ENCODE measurements at regions not wholly inside any gene's neighbourhood (a gene's known extent, or its start where the extent isn't known, plus 50 kb on each side); places are given as distances from the start of the nearest gene placed in this dataset.

DNA sequence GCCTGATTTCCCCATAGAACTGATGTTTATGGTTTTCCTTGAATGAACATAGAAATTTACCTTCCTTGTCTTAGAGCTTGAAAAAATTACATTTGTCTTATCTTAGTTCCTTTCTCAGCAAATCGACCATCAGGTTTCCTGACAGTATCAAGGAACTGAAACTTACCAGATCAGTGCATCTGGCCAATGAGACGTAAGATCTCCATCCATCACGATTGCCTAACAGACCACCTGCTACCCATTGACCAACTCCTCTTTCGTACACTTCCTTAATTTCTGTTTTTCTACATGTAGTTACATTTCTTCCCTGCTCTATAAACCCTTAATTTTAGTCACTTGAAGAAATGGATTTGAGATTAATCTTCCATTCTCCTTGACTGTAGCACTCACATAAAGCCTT, 57.4 kb upstream of the TMPRSS15 start:
- Histone ChIP-seq H3K27me3 (ENCODE audit: control insufficient read depth, insufficient read depth, low read length) (no peaks in the 10 kb centered on the region), H3K4me2 (ENCODE audit: low read length) (no peak overlapping the region), H3K9ac (ENCODE audit: low read depth, low read length) (no peak overlapping the region), H3K4me3 (ENCODE audit: low read length) (no peak overlapping the region), H3K4me1 (ENCODE audit: control insufficient read depth, insufficient read depth, low read length) (no peaks in the 10 kb centered on the region), H3K36me3 (ENCODE audit: insufficient read depth, low read length) (no peaks in the 10 kb centered on the region), H3K9me3 (replicated peaks; ENCODE audit: low read length) (no peaks in the 10 kb centered on the region)

DNA sequence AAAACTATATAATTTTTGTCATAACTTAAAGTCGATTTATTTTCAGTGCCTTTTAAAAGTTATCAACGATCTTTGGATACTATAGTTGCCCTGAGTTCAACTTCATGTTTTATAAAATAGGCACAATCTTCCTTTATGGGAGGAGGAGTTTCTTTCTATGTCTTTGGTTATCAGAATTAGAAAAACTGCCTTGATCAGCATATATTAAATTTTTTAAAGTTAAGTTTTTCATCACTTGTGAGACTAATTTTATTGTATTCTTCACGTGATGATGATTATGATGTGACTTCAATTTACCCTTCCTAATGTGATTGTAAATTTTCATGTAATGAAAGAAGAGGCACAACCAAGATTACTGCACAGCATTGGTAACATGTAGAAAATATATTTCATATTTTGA, 58.2 kb upstream of the TMPRSS15 start:
- H3K4me3 ChIP-seq (ENCODE audit: low read length) = no peak overlapping the region
- H3K36me3 ChIP-seq (ENCODE audit: insufficient read depth, low read length) = no peaks in the 10 kb centered on the region
- H3K4me1 ChIP-seq (ENCODE audit: control insufficient read depth, insufficient read depth, low read length) = no peaks in the 10 kb centered on the region
- no peaks in the 10 kb centered on the region for H3K9me3 ChIP-seq (replicated peaks; ENCODE audit: low read length)
- H3K4me2 ChIP-seq (ENCODE audit: low read length) = no peak overlapping the region
- H3K9ac ChIP-seq (ENCODE audit: low read depth, low read length) = no peak overlapping the region
- no peaks in the 10 kb centered on the region for H3K27me3 ChIP-seq (ENCODE audit: control insufficient read depth, insufficient read depth, low read length)

DNA sequence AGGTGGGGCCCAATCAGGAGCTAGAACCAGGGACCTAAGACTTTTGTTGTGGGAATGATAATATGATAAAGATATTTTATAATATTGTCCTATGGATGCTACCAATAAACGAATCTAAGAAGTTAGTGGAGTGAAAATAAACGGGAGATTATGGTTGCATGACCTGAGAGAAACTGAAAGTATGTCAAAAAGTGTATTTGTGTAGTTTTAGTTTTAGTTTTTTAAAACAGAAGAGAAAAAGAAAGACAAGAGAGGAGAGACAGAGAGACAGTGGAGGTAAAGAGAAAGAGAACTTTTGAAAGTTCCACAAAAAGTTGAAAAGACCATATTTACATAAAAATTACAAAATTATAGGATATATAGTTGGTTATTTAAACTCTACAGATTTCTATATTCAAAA, 64.1 kb upstream of the TMPRSS15 start:
- Histone ChIP-seq H3K4me1 (ENCODE audit: control insufficient read depth, insufficient read depth, low read length) (peaks cover 8% of the 10 kb centered on the region), H3K27me3 (ENCODE audit: control insufficient read depth, insufficient read depth, low read length) (no peaks in the 10 kb centered on the region), H3K9me3 (replicated peaks; ENCODE audit: low read length) (no peaks in the 10 kb centered on the region), H3K9ac (ENCODE audit: low read depth, low read length) (no peak overlapping the region), H3K4me3 (ENCODE audit: low read length) (no peak overlapping the region), H3K4me2 (ENCODE audit: low read length) (no peak overlapping the region), H3K36me3 (ENCODE audit: insufficient read depth, low read length) (no peaks in the 10 kb centered on the region)

DNA sequence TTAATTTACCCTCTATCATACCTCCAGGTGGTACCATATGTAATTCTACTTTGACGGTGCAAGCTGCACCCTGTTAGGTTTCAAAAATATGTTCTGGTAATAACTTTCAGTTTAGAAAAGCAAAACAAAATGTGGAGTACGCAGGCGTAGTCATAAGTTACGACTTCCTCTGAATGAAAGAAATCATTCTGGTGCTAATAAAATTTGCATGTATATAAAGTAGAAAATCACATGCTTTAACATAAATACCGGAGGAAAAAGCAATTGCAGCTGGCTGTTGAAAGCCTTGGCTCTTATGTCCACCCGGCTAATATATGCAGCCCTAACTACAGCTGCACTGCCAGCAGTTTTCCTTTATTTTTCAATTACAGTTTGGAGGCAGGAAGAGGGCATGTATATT, 65.2 kb upstream of the TMPRSS15 start:
- Histone ChIP-seq H3K9ac (ENCODE audit: low read depth, low read length) (peak overlapping the region; percentile 23), H3K4me2 (ENCODE audit: low read length) (peak overlapping the region; percentile 67), H3K27me3 (ENCODE audit: control insufficient read depth, insufficient read depth, low read length) (no peaks in the 10 kb centered on the region), H3K36me3 (ENCODE audit: insufficient read depth, low read length) (no peaks in the 10 kb centered on the region), H3K4me1 (ENCODE audit: control insufficient read depth, insufficient read depth, low read length) (peaks cover 8% of the 10 kb centered on the region), H3K9me3 (replicated peaks; ENCODE audit: low read length) (no peaks in the 10 kb centered on the region), H3K4me3 (ENCODE audit: low read length) (peak overlapping the region; percentile 55)

DNA sequence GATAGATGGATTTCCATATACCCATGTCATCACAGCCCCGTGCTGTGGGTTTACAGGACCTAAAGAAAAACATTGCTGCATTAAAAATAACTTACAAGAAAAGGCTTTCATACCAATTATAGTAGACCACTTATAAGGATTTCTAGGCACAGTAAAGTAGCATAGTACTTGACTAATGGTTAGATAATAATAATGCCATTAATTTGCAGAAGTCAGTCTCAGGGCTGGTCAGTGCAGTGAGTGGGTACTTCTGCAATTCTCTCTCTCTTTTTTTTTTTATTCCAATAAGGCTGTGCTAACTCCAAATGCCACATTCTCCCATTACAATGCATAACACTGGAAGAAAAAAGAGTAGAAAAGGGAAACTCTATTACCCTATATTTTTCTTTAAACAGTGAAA, 73.1 kb upstream of the TMPRSS15 start:
- Histone ChIP-seq H3K4me2 (ENCODE audit: low read length) (no peak overlapping the region), H3K4me1 (ENCODE audit: control insufficient read depth, insufficient read depth, low read length) (no peaks in the 10 kb centered on the region), H3K27me3 (ENCODE audit: control insufficient read depth, insufficient read depth, low read length) (no peaks in the 10 kb centered on the region), H3K4me3 (ENCODE audit: low read length) (no peak overlapping the region), H3K9me3 (replicated peaks; ENCODE audit: low read length) (no peaks in the 10 kb centered on the region), H3K36me3 (ENCODE audit: insufficient read depth, low read length) (no peaks in the 10 kb centered on the region), H3K9ac (ENCODE audit: low read depth, low read length) (no peak overlapping the region)

DNA sequence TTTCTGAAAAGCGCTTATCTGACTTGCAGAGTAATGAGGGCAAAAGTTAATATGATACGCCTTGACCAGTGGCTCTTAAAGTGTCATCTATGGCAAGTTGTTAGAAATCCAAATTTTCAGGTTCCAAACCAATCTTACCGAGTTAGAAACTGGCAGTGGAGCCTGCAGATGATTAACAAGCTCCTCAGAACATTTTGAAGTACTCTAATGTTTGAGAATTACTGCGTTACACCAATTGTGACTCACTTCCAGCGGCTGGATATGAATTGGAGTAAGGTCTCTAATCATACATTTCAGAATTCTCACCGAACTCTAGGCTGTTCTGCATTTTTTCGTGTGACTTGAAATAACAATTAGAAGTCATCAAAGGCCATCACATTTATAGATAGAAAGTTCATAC, 73.5 kb upstream of the TMPRSS15 start:
- Histone ChIP-seq H3K4me3 (ENCODE audit: low read length) (no peak overlapping the region), H3K4me1 (ENCODE audit: control insufficient read depth, insufficient read depth, low read length) (no peaks in the 10 kb centered on the region), H3K9ac (ENCODE audit: low read depth, low read length) (no peak overlapping the region), H3K9me3 (replicated peaks; ENCODE audit: low read length) (no peaks in the 10 kb centered on the region), H3K27me3 (ENCODE audit: control insufficient read depth, insufficient read depth, low read length) (no peaks in the 10 kb centered on the region), H3K4me2 (ENCODE audit: low read length) (no peak overlapping the region), H3K36me3 (ENCODE audit: insufficient read depth, low read length) (no peaks in the 10 kb centered on the region)

DNA sequence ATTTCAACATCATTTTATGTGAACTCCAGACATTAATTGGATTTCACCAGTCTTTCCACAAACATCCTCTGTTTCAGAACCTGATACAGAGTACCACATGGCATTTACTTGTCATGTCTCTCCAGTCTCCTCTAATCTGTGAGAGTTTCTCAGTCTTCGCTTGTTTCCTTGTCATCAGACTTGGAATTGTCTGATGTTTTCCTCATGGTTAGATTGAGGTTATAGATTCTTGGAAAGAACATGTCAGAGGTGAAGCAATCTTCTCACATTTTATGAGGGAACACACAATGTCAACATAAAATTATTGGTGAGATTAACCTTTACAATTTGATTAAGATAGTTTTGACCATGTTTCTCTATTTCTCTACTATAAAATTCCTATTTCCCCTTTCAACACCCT, 74.9 kb upstream of the TMPRSS15 start:
- H3K9ac ChIP-seq (ENCODE audit: low read depth, low read length) = no peak overlapping the region
- H3K9me3 ChIP-seq (replicated peaks; ENCODE audit: low read length) = no peaks in the 10 kb centered on the region
- no peak overlapping the region for H3K4me3 ChIP-seq (ENCODE audit: low read length)
- H3K4me1 ChIP-seq (ENCODE audit: control insufficient read depth, insufficient read depth, low read length) = no peaks in the 10 kb centered on the region
- no peak overlapping the region for H3K4me2 ChIP-seq (ENCODE audit: low read length)
- no peaks in the 10 kb centered on the region for H3K36me3 ChIP-seq (ENCODE audit: insufficient read depth, low read length)
- no peaks in the 10 kb centered on the region for H3K27me3 ChIP-seq (ENCODE audit: control insufficient read depth, insufficient read depth, low read length)

DNA sequence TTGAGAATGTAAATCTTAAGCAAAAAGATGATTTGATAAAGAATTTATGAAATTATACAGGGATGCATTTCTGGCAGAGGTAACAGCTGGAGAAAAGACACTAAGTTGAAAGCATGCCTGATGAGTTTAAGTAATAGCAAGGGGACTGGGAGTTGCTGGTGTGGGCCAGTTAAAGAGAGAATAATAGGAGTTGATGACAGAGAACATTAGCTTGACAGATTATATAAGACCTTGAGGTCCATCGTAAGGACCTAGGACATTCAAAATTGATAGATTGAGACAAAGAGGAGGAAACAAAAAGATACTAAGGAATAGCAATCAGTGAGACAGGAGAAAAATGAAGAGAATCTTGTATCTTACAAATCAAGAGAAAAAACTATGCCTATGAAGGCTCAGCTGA, 84.7 kb upstream of the TMPRSS15 start:
- H3K36me3 ChIP-seq (ENCODE audit: insufficient read depth, low read length) = no peaks in the 10 kb centered on the region
- H3K9ac ChIP-seq (ENCODE audit: low read depth, low read length) = no peak overlapping the region
- no peaks in the 10 kb centered on the region for H3K27me3 ChIP-seq (ENCODE audit: control insufficient read depth, insufficient read depth, low read length)
- H3K4me3 ChIP-seq (ENCODE audit: low read length) = no peak overlapping the region
- no peaks in the 10 kb centered on the region for H3K4me1 ChIP-seq (ENCODE audit: control insufficient read depth, insufficient read depth, low read length)
- H3K9me3 ChIP-seq (replicated peaks; ENCODE audit: low read length) = no peaks in the 10 kb centered on the region
- H3K4me2 ChIP-seq (ENCODE audit: low read length) = no peak overlapping the region

DNA sequence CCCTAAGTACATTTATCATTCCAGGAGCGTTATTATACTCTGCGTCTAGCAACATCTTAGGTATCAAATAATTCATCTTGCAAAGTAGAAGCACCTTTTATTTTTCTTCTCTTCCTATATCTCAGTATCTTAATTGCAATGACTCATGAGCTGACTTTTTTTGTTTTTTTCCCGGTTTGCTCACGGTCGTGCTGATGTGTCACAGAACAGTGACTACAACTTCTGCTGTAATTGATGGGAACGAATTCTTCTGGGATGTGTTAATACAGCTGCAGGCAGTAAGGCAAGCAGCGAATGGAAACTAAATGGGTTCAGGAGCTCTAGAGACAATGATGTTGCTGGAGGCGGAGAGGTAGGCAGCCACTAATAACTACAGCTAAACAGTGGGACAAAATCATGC, 89.8 kb upstream of the TMPRSS15 start:
- H3K4me3 ChIP-seq (ENCODE audit: low read length) = no peak overlapping the region
- no peaks in the 10 kb centered on the region for H3K27me3 ChIP-seq (ENCODE audit: control insufficient read depth, insufficient read depth, low read length)
- H3K9ac ChIP-seq (ENCODE audit: low read depth, low read length) = no peak overlapping the region
- H3K4me1 ChIP-seq (ENCODE audit: control insufficient read depth, insufficient read depth, low read length) = peaks cover 3% of the 10 kb centered on the region
- H3K4me2 ChIP-seq (ENCODE audit: low read length) = peak overlapping the region; percentile 11
- H3K9me3 ChIP-seq (replicated peaks; ENCODE audit: low read length) = no peaks in the 10 kb centered on the region
- H3K36me3 ChIP-seq (ENCODE audit: insufficient read depth, low read length) = no peaks in the 10 kb centered on the region

DNA sequence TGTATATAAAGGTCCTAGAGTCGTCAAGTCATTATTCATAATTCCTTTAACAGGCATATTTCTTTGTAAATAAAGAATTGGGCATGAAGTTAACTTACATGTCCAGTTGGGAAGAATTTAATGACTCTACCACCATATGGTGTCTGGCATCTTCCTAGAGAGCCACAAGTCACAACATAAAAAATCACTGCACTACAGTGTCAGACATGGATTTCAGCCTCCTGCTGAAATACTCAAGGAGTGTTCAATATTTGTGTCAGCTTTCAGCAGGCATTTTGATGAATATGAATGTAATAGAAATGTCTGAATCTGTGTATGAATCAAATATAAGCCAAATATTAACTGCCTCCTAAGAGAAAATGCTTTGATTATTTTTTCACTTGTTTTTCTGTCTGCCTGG, 91.9 kb upstream of the TMPRSS15 start:
- Histone ChIP-seq H3K4me3 (ENCODE audit: low read length) (no peak overlapping the region), H3K4me1 (ENCODE audit: control insufficient read depth, insufficient read depth, low read length) (peaks cover 3% of the 10 kb centered on the region), H3K27me3 (ENCODE audit: control insufficient read depth, insufficient read depth, low read length) (no peaks in the 10 kb centered on the region), H3K36me3 (ENCODE audit: insufficient read depth, low read length) (no peaks in the 10 kb centered on the region), H3K4me2 (ENCODE audit: low read length) (no peak overlapping the region), H3K9ac (ENCODE audit: low read depth, low read length) (no peak overlapping the region), H3K9me3 (replicated peaks; ENCODE audit: low read length) (no peaks in the 10 kb centered on the region)

DNA sequence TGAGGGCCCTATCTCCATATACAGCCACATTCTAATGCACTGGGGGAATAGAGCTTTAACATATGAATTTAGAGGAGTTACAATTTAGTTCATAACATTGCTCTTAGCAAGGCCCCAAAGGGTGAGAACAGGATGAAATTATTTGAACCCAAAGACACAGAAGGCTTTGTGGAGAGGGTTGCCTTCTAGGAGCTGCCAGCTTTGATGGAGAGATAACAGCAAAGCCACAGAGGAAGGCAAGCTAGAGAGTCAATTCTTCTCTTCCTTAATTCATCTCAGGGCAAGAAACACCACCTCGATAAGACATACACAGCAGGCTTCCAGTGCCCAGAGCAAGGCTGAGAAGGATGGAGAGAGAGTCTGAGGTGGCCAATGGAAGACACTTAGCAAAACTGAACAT, 94.8 kb upstream of the TMPRSS15 start:
- no peaks in the 10 kb centered on the region for H3K27me3 ChIP-seq (ENCODE audit: control insufficient read depth, insufficient read depth, low read length)
- no peaks in the 10 kb centered on the region for H3K36me3 ChIP-seq (ENCODE audit: insufficient read depth, low read length)
- peaks cover 3% of the 10 kb centered on the region for H3K4me1 ChIP-seq (ENCODE audit: control insufficient read depth, insufficient read depth, low read length)
- no peak overlapping the region for H3K4me2 ChIP-seq (ENCODE audit: low read length)
- no peaks in the 10 kb centered on the region for H3K9me3 ChIP-seq (replicated peaks; ENCODE audit: low read length)
- no peak overlapping the region for H3K4me3 ChIP-seq (ENCODE audit: low read length)
- no peak overlapping the region for H3K9ac ChIP-seq (ENCODE audit: low read depth, low read length)

DNA sequence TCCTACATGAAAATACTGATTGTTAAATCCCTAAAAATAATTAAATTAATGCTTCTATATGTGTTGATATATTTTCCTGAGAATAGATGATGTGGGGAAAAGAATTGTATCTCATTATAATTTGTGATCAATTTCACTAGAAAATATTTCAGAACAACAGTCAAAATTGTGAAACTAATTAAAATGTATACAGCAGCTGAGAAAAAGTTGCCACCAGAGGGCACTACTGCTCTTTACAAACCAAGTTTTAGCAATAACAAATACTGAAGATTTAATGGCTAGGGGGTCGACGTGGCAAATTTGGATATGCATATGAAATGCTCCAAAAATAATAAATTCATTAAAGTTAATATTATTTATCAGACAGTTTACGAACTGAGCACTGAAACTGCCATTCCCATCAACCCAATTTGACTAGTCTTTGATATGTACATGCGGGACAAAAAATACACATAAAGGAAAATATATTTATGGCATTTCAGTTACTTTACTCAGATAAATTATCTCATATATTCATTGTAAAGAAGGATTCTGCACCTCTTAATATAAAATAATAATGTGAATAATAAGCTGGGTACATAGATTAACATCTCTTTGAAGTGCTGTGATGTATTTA, 96.3 kb upstream of the TMPRSS15 start:
- H3K9me3 ChIP-seq (replicated peaks; ENCODE audit: low read length) = no peaks in the 10 kb centered on the region
- no peak overlapping the region for H3K4me2 ChIP-seq (ENCODE audit: low read length)
- no peaks in the 10 kb centered on the region for H3K36me3 ChIP-seq (ENCODE audit: insufficient read depth, low read length)
- H3K4me3 ChIP-seq (ENCODE audit: low read length) = no peak overlapping the region
- no peaks in the 10 kb centered on the region for H3K27me3 ChIP-seq (ENCODE audit: control insufficient read depth, insufficient read depth, low read length)
- no peaks in the 10 kb centered on the region for H3K4me1 ChIP-seq (ENCODE audit: control insufficient read depth, insufficient read depth, low read length)
- H3K9ac ChIP-seq (ENCODE audit: low read depth, low read length) = no peak overlapping the region

All from skeletal muscle satellite cell (primary cell).